Effector memory CD8-positive, alpha-beta T cell (primary cell): ENCODE measurements at regions not wholly inside any gene's neighbourhood (a gene's known extent, or its start where the extent isn't known, plus 50 kb on each side); places are given as distances from the start of the nearest gene placed in this dataset.
"Not testable (repeated sequence)": the region's sequence is repeated elsewhere in the genome, so short reads cannot be mapped to it uniquely, and the experiment has no call there.

ENCODE experiments used
- ATAC-seq: fragments of 150-1000 bp; cut with Tn5 transposase; replicated peaks from 2 replicates; pipeline ENCODE4 v1.10.0; 2021; ENCODE audit warnings: mild to moderate bottlenecking, moderate library complexity
- DNase-seq, 3 experiments: peaks; one replicate each; pipeline ENCODE4 v3.0.0; 2021
- H3K27ac Mint-ChIP-seq, 2 donors: one replicate each; pipeline ENCODE4 v1.8.0; 2022; ENCODE audit warnings: mild to moderate bottlenecking in 2 of 2, mixed read lengths in 2 of 2, moderate library complexity in 2 of 2
- H3K27me3 Mint-ChIP-seq, 2 donors: one replicate each; pipeline ENCODE4 v1.8.0; 2022; ENCODE audit warnings: mixed read lengths in 2 of 2
- H3K36me3 Mint-ChIP-seq: one replicate; pipeline ENCODE4 v1.8.0; 2022; ENCODE audit warnings: mild to moderate bottlenecking, moderate library complexity, mixed read lengths; ENCODE audit not compliant: insufficient read depth
- H3K4me1 Mint-ChIP-seq, 2 donors: one replicate each; pipeline ENCODE4 v1.8.0; 2022; ENCODE audit warnings: low read depth in 2 of 2, mixed read lengths in 2 of 2
- H3K4me3 Mint-ChIP-seq, 2 donors: one replicate each; pipeline ENCODE4 v1.8.0; 2022; ENCODE audit warnings: mild to moderate bottlenecking in 2 of 2, mixed read lengths in 2 of 2, moderate library complexity in 2 of 2
- H3K9me3 Mint-ChIP-seq, 2 donors: one replicate each; pipeline ENCODE4 v1.8.0; 2022; ENCODE audit warnings: mixed read lengths in 2 of 2

GRCh38 chr14:106585692-106586091 is 1059.3 kb downstream of the TMEM121 start:
- Mint-ChIP-seq H3K27ac (no peak overlapping the region), H3K27me3 (peaks cover 38 to 50% of the 10 kb centered on the region in 2 donors), H3K4me1 (peaks cover 4 to 6% of the 10 kb centered on the region in 2 donors), H3K4me3 (no peak overlapping the region), H3K36me3 (no peaks in the 10 kb centered on the region), H3K9me3 (no peaks in the 10 kb centered on the region)
- no peak for DNase-seq
- no peak for ATAC-seq

- DNase-seq (peak; percentile 64 to 66 (median 65)), ATAC-seq (peak; percentile 92)
- Mint-ChIP-seq H3K4me3 (no peak overlapping the region), H3K27me3 (peaks cover 41 to 50% of the 10 kb centered on the region in 2 donors), H3K4me1 (peaks cover 4 to 6% of the 10 kb centered on the region in 2 donors), H3K27ac (no peak overlapping the region), H3K36me3 (no peaks in the 10 kb centered on the region), H3K9me3 (no peaks in the 10 kb centered on the region)
These were observed 1059.8 kb downstream of the TMEM121 start for GRCh38 chr14:106586098-106586704.

GRCh38 chr14:106591539-106591938 is 1065.2 kb downstream of the TMEM121 start:
- H3K36me3 Mint-ChIP-seq, H3K9me3 Mint-ChIP-seq, H3K4me1 Mint-ChIP-seq, H3K4me3 Mint-ChIP-seq, H3K27ac Mint-ChIP-seq, DNase-seq, ATAC-seq: not testable (repeated sequence)
- H3K27me3 Mint-ChIP-seq: peaks cover 54 to 55% of the 10 kb centered on the region in 2 donors

- H3K27ac Mint-ChIP-seq, H3K9me3 Mint-ChIP-seq, H3K4me1 Mint-ChIP-seq, H3K36me3 Mint-ChIP-seq, H3K4me3 Mint-ChIP-seq: not testable (repeated sequence)
- peak in 1 of 3 experiments; percentile 43 for DNase-seq
- H3K27me3 Mint-ChIP-seq: peaks cover 50% of the 10 kb centered on the region in 2 donors
- peak; percentile 22 for ATAC-seq
These were observed 1065.9 kb downstream of the TMEM121 start for GRCh38 chr14:106592115-106592852.

- DNase-seq: no peak
- Mint-ChIP-seq H3K4me1 (peaks cover 0 to 2% of the 10 kb centered on the region in 2 donors), H3K27me3 (peaks cover 73 to 75% of the 10 kb centered on the region in 2 donors), H3K4me3 (no peak overlapping the region), H3K9me3 (no peaks in the 10 kb centered on the region), H3K27ac (no peak overlapping the region), H3K36me3 (no peaks in the 10 kb centered on the region)
- no peak for ATAC-seq
These were observed 1072.8 kb downstream of the TMEM121 start for GRCh38 chr14:106599209-106599608.

GRCh38 chr14:106605548-106606448 is 1079.4 kb downstream of the TMEM121 start:
- H3K4me1 Mint-ChIP-seq: peaks cover 0 to 3% of the 10 kb centered on the region in 2 donors
- no peaks in the 10 kb centered on the region for H3K9me3 Mint-ChIP-seq
- DNase-seq (peak; percentile 76 to 77 (median 77)), ATAC-seq (peak; percentile 99)
- H3K27me3 Mint-ChIP-seq: peaks cover 84 to 92% of the 10 kb centered on the region in 2 donors
- no peaks in the 10 kb centered on the region for H3K36me3 Mint-ChIP-seq
- H3K4me3 Mint-ChIP-seq: no peak overlapping the region
- H3K27ac Mint-ChIP-seq: no peak overlapping the region

GRCh38 chr14:106606936-106607335 is 1080.6 kb downstream of the TMEM121 start:
- Mint-ChIP-seq H3K4me1 (peaks cover 0 to 3% of the 10 kb centered on the region in 2 donors), H3K27ac (no peak overlapping the region), H3K27me3 (peaks cover 84 to 90% of the 10 kb centered on the region in 2 donors), H3K36me3 (no peaks in the 10 kb centered on the region), H3K4me3 (no peak overlapping the region), H3K9me3 (no peaks in the 10 kb centered on the region)
- ATAC-seq (no peak), DNase-seq (no peak)

- peaks cover 61 to 79% of the 10 kb centered on the region in 2 donors for H3K27me3 Mint-ChIP-seq
- no peak for ATAC-seq
- no peak overlapping the region for H3K4me3 Mint-ChIP-seq
- H3K36me3 Mint-ChIP-seq: no peaks in the 10 kb centered on the region
- no peak for DNase-seq
- H3K9me3 Mint-ChIP-seq: no peaks in the 10 kb centered on the region
- no peak overlapping the region for H3K27ac Mint-ChIP-seq
- H3K4me1 Mint-ChIP-seq: peaks cover 0 to 3% of the 10 kb centered on the region in 2 donors
These were observed 1084.3 kb downstream of the TMEM121 start for GRCh38 chr14:106610691-106611090.

GRCh38 chr14:106613256-106613655 is 1086.9 kb downstream of the TMEM121 start:
- no peak for ATAC-seq
- Mint-ChIP-seq H3K36me3 (no peaks in the 10 kb centered on the region), H3K9me3 (no peaks in the 10 kb centered on the region), H3K4me1 (no peaks in the 10 kb centered on the region), H3K4me3 (no peak overlapping the region), H3K27ac (no peak overlapping the region), H3K27me3 (peaks cover 51 to 60% of the 10 kb centered on the region in 2 donors)
- DNase-seq: no peak

- ATAC-seq (peak; percentile 75), DNase-seq (peak; percentile 84 to 91 (median 85))
- H3K4me3 Mint-ChIP-seq, H3K36me3 Mint-ChIP-seq, H3K27ac Mint-ChIP-seq, H3K9me3 Mint-ChIP-seq: not testable (repeated sequence)
- H3K27me3 Mint-ChIP-seq: peaks cover 14 to 52% of the 10 kb centered on the region in 2 donors
- H3K4me1 Mint-ChIP-seq: peaks cover 13 to 17% of the 10 kb centered on the region in 2 donors
These were observed 1092.1 kb downstream of the TMEM121 start for GRCh38 chr14:106618471-106618951.

- Mint-ChIP-seq H3K4me3 (no peak overlapping the region), H3K4me1 (peaks cover 13 to 17% of the 10 kb centered on the region in 2 donors), H3K27ac (no peak overlapping the region), H3K9me3 (no peaks in the 10 kb centered on the region), H3K27me3 (peaks cover 14 to 52% of the 10 kb centered on the region in 2 donors), H3K36me3 (no peaks in the 10 kb centered on the region)
- DNase-seq (no peak), ATAC-seq (no peak)
These were observed 1093.2 kb downstream of the TMEM121 start for GRCh38 chr14:106619606-106620005.

GRCh38 chr14:106620368-106620767 is 1094.0 kb downstream of the TMEM121 start:
- DNase-seq (no peak), ATAC-seq (no peak)
- Mint-ChIP-seq H3K36me3 (no peaks in the 10 kb centered on the region), H3K4me3 (no peak overlapping the region), H3K27me3 (peaks cover 7 to 51% of the 10 kb centered on the region in 2 donors), H3K27ac (no peak overlapping the region), H3K9me3 (no peaks in the 10 kb centered on the region), H3K4me1 (peaks cover 13 to 17% of the 10 kb centered on the region in 2 donors)

- Mint-ChIP-seq H3K4me3 (peak overlapping the region; percentile 26 to 47), H3K4me1 (peaks cover 13 to 17% of the 10 kb centered on the region in 2 donors), H3K36me3 (no peaks in the 10 kb centered on the region), H3K27ac (peak overlapping the region in 1 of 2 donors; percentile 27), H3K27me3 (peaks cover 7 to 49% of the 10 kb centered on the region in 2 donors), H3K9me3 (no peaks in the 10 kb centered on the region)
- ATAC-seq (peak; percentile 76), DNase-seq (peak; percentile 38 to 51 (median 44))
These were observed 1095.9 kb downstream of the TMEM121 start for GRCh38 chr14:106622200-106622745.
